Activated naive CD8-positive, alpha-beta T cell (primary cell): ENCODE measurements at regions not wholly inside any gene's neighbourhood (a gene's known extent, or its start where the extent isn't known, plus 50 kb on each side); places are given as distances from the start of the nearest gene placed in this dataset.
"Not testable (repeated sequence)": the region's sequence is repeated elsewhere in the genome, so short reads cannot be mapped to it uniquely, and the experiment has no call there.

Experiments
- H3K27ac Mint-ChIP-seq: one replicate; pipeline ENCODE4 v1.8.0; 2021; ENCODE audit warnings: mixed read lengths
- H3K27me3 Mint-ChIP-seq: one replicate; pipeline ENCODE4 v1.8.0; 2021; ENCODE audit warnings: mixed read lengths
- H3K36me3 Mint-ChIP-seq: one replicate; pipeline ENCODE4 v1.8.0; 2021; ENCODE audit warnings: mixed read lengths
- H3K4me1 Mint-ChIP-seq: one replicate; pipeline ENCODE4 v1.8.0; 2021; ENCODE audit warnings: low read depth, mixed read lengths
- H3K4me3 Mint-ChIP-seq: one replicate; pipeline ENCODE4 v1.8.0; 2021; ENCODE audit warnings: mild to moderate bottlenecking, mixed read lengths
- H3K9me3 Mint-ChIP-seq: one replicate; pipeline ENCODE4 v1.8.0; 2021; ENCODE audit warnings: low read depth, mixed read lengths

DNA sequence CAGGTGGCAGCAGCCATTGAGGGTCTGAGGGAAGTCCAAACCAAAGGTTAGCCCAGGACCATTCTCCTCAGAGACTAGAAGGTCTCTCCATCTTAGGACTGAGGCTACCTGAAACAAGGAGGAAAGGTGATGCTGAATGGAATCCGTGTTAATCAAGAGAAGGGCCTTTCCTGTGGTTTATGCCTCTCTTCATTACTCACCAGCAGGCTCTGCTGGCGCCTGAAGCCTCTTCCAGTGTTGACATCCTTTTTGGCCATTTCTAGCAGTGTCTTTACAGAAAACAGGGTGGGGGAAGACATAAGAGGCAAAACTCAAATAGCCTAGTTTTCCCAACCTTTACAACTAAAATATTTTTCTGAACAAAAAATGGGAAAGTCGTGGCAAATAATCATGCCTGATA, 98.0 kb downstream of the ENC1 start:
- H3K27ac Mint-ChIP-seq: no peak overlapping the region
- H3K4me3 Mint-ChIP-seq: no peak overlapping the region
- H3K27me3 Mint-ChIP-seq: peaks cover 13% of the 10 kb centered on the region
- no peaks in the 10 kb centered on the region for H3K36me3 Mint-ChIP-seq
- H3K4me1 Mint-ChIP-seq: no peaks in the 10 kb centered on the region
- H3K9me3 Mint-ChIP-seq: no peaks in the 10 kb centered on the region

DNA sequence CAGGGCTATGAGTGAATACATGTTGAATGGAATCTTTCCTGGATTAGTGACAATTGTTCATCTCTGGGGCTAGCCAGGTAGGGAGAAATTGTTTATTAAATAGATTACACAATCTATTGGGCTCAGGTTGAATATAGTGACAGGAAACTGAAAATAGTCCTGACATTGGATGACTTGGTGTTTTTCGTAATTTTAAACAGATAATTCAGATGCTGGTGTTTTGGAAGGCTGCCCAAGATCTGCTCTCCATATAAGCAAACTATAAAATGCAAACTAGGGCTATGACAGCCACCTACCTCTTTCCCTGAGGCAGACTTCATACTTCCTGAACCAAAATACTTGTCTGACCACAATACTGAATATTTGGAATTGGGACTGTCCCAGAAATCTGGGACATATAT, 99.1 kb downstream of the ENC1 start:
- no peaks in the 10 kb centered on the region for H3K4me1 Mint-ChIP-seq
- H3K4me3 Mint-ChIP-seq: no peak overlapping the region
- H3K9me3 Mint-ChIP-seq: no peaks in the 10 kb centered on the region
- peaks cover 13% of the 10 kb centered on the region for H3K27me3 Mint-ChIP-seq
- H3K27ac Mint-ChIP-seq: no peak overlapping the region
- no peaks in the 10 kb centered on the region for H3K36me3 Mint-ChIP-seq

DNA sequence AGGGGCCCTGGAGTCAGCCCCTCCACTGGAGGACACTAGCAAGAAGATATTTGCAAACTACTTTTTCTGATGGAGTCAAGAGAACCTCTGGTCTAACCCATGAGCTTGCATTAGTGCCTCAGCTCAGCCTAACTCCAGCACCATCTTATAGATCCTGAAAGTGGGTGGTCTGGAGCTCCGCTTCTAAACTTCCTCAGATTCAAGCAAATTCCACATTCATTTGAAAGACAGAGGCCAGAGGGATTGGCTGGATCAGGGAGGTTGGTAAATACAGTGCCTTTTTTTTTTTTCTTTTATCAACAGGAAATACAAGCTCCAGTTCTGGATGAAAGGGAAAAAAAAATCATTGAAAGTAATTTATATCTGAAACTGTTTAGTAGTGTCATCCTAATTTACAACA, 99.9 kb downstream of the ENC1 start:
- Mint-ChIP-seq H3K36me3 (no peaks in the 10 kb centered on the region), H3K9me3 (no peaks in the 10 kb centered on the region), H3K4me1 (no peaks in the 10 kb centered on the region), H3K27ac (no peak overlapping the region), H3K27me3 (peaks cover 13% of the 10 kb centered on the region), H3K4me3 (no peak overlapping the region)

DNA sequence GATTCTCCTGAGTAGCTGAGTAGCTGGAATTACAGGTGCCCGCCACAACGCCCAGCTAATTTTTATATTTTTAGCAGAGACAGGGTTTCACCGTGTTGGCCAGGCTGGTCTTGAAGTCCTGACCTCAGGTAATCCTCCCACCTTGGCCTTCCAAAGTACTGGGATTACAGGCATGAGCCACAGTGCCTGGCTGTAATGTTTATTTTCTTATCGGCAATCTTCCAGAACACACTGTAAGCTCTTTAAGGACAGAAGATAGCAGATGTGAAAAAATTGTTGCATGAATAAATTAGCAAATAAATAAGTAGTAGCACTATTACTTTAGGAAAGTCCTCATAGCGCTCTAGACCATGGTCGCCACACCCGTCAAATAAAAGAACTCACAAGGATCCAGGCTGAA, 100.5 kb downstream of the ENC1 start:
- H3K27ac Mint-ChIP-seq: no peak overlapping the region
- H3K4me3 Mint-ChIP-seq: no peak overlapping the region
- peaks cover 1% of the 10 kb centered on the region for H3K9me3 Mint-ChIP-seq
- H3K4me1 Mint-ChIP-seq: no peaks in the 10 kb centered on the region
- H3K27me3 Mint-ChIP-seq: peaks cover 12% of the 10 kb centered on the region
- H3K36me3 Mint-ChIP-seq: no peaks in the 10 kb centered on the region

DNA sequence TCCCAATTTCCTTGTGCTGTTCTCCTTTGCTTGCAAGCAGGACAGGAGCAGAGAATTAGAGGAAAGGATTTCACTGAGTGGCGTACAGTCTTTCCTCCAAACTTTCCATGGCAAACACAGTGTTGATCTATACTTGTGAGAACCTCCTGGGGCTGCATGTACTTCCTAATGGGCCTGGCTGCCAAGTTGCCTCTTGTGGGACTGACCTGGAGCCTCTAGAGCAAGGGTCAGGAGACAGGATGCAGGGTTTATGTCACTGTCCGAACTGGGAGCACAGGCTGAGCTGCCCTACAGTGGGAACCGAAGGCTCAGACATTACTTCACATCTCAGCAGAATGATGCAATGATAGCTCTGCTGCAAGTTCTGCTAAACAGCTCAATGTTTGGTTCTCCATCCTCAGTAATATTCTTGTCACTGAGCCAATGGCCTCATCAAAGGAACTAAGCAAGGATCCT, 102.3 kb downstream of the ENC1 start:
- Mint-ChIP-seq H3K4me1 (no peaks in the 10 kb centered on the region), H3K4me3 (no peak overlapping the region), H3K36me3 (no peaks in the 10 kb centered on the region), H3K27me3 (peaks cover 11% of the 10 kb centered on the region), H3K27ac (no peak overlapping the region), H3K9me3 (peaks cover 12% of the 10 kb centered on the region)

DNA sequence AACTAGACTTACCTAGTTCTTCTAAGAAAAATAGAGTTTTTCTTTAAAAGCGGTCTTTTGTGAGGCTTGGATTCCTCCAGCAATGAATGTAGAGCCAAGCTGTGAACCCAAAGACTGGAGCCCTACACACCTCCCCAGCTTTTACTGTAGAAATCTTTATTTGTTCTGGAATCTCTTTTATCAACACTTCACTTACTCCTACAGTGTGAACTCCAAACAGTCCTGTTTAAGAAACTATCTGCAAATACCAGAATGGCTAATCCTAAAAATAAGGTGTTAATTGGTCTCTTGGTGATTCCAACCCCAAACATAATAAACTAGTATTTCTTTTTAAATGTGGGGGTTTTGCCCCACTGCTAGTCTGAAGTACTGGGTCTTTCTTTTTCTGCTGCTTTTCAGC, 103.9 kb downstream of the ENC1 start:
- no peak overlapping the region for H3K27ac Mint-ChIP-seq
- no peaks in the 10 kb centered on the region for H3K36me3 Mint-ChIP-seq
- no peak overlapping the region for H3K4me3 Mint-ChIP-seq
- H3K4me1 Mint-ChIP-seq: no peaks in the 10 kb centered on the region
- peaks cover 12% of the 10 kb centered on the region for H3K9me3 Mint-ChIP-seq
- H3K27me3 Mint-ChIP-seq: peaks cover 8% of the 10 kb centered on the region

DNA sequence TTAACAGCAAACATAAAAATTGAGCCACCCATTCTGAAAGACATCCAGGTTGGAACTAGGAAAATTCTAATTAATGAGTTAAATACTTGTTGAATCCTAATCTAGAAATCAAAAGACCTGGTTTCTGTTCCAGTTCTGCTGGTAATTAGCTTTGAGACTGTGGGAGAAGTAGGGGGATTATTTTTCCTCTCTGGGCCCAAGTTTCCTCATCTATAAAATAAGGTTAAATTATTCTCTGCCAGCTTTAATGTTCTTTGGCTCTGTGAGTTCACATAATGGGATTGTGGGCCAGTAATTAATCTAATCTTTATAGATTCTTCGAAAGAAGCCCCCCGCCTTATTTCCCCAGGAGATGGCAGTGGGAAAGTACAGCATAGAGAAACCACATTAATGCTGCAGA, 104.6 kb downstream of the ENC1 start:
- H3K27ac Mint-ChIP-seq: no peak overlapping the region
- no peak overlapping the region for H3K4me3 Mint-ChIP-seq
- peaks cover 12% of the 10 kb centered on the region for H3K9me3 Mint-ChIP-seq
- H3K4me1 Mint-ChIP-seq: no peaks in the 10 kb centered on the region
- peaks cover 8% of the 10 kb centered on the region for H3K27me3 Mint-ChIP-seq
- H3K36me3 Mint-ChIP-seq: no peaks in the 10 kb centered on the region

DNA sequence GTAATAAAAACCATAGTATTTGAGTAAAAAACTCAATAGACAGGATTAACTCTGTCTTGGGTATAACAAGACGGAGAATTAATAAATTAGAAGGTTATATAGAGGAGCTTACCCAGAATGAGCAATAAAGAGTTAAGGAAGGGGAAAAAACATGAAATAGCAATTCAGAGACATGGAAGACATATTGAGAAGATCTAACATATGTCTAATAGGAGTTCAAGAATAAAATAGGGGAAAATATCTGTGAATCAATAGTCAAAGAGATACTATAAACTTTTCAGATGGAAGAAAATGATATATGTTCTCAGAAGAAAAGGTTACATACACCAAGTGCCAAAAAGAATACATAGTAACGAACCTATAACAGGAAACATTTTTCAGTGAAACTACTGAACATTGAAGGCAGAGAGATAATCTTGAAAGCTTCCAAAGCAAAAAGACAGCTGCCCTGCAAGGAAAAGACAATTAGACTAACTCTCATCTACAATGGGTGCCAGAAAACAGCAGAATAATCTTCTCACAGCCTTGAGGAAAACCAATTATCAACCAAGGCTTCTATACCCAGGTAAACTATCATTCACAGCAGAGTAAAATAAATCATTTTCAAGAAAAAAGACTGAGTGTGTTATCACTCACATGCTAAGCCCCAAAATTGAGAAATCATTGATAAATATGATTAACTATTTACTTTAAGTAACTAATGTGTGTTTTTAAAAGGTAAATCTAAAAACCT, 106.0 kb downstream of the ENC1 start:
- Mint-ChIP-seq H3K4me3 (no peak overlapping the region), H3K27me3 (peaks cover 9% of the 10 kb centered on the region), H3K27ac (no peak overlapping the region), H3K9me3 (peaks cover 12% of the 10 kb centered on the region), H3K36me3 (no peaks in the 10 kb centered on the region), H3K4me1 (no peaks in the 10 kb centered on the region)

DNA sequence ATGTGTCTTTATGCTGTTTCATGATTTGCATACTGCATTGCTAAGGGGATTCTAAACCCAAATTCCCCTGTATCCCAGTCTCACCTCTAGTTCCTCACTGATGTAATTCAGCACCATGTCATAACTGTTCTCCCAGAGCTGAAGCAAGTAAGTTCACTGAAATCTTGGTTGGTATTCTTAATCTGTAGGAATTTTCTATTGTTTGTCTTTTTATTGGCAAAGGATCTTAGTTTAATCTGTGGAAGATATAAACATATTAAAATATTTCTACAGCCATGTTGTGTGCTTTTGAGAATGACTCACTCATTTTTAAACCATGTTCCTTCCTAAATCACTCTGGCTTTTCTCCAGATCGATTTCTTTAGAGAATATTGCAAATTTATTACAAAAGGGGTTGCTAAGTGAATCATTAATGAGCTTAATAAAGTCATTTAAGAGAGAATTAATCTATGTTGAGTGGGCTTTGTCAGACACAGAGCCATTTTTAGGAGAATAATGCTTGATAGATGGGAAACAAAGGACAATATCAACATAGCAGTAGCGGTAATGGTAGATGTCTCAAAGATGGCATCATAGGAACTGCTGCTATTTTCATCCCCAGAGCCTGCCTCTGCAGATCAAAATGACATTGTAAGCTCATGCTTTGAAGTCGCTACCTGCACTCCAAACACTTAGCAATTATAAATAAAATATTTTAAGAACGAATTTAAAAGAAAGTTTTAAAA, 110.0 kb downstream of the ENC1 start:
- peaks cover 13% of the 10 kb centered on the region for H3K9me3 Mint-ChIP-seq
- no peak overlapping the region for H3K4me3 Mint-ChIP-seq
- no peak overlapping the region for H3K27ac Mint-ChIP-seq
- H3K4me1 Mint-ChIP-seq: no peaks in the 10 kb centered on the region
- H3K36me3 Mint-ChIP-seq: no peaks in the 10 kb centered on the region
- H3K27me3 Mint-ChIP-seq: peaks cover 5% of the 10 kb centered on the region

DNA sequence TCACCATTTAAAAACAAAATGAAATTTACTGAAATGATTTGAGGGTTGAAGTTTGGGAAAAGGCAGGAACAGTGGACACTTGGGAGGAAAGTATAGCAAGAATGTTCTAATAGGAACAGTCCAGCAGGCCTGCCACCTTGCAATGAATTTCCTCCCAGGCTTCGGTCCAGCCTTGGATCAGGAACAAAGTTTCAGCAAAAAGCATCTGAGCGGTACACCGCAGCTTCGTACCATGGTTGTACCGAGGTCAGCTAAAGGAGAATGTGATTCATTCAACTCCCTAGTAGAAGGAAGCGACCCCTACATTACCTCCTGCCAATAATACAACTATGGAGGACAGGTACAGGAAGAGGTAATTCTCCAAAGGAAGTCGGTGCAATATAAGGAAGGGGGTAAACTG, 111.4 kb downstream of the ENC1 start:
- Mint-ChIP-seq H3K27ac (no peak overlapping the region), H3K36me3 (peaks cover 2% of the 10 kb centered on the region), H3K4me3 (no peak overlapping the region), H3K4me1 (no peaks in the 10 kb centered on the region), H3K9me3 (peaks cover 9% of the 10 kb centered on the region), H3K27me3 (peaks cover 5% of the 10 kb centered on the region)

DNA sequence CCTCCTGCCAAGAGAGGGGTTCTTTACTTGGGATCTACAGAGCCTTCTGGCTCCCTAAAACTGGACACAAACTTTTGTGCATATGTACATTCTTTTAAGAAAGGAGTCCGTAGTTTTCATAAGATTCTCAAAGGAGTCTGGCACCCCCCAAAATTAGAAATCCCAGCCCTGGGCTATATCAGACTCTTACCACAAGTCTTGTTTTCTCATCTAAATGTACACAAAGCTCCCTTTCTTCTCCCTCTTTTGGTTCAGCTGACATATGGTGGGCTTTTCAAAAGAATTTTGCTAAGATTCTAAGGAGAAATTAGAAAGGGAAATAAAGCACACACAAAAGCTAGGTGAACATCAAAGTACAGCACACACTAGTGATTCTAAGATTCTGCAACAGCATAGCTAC, 114.4 kb downstream of the ENC1 start:
- H3K9me3 Mint-ChIP-seq: peaks cover 14% of the 10 kb centered on the region
- no peak overlapping the region for H3K27ac Mint-ChIP-seq
- peaks cover 2% of the 10 kb centered on the region for H3K36me3 Mint-ChIP-seq
- no peaks in the 10 kb centered on the region for H3K4me1 Mint-ChIP-seq
- no peak overlapping the region for H3K4me3 Mint-ChIP-seq
- peaks cover 7% of the 10 kb centered on the region for H3K27me3 Mint-ChIP-seq

DNA sequence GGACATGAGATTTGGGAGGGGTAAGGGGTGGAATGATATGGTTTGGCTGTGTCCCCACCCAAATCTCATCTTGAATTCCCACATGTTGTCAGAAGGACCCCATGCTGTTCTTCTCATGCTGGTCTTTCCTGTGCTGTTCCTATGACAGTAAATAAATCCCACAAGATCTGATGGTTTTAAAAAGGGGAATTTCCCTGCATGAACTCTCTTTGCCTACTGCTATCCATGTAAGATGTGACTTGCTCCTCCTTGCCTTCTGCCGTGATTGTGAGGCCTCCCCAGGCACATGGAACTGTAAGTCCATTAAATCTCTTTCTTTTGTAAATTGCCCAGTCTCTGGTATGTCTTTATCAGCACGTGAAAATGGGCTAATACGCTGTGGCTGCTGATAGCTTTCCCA, 115.8 kb downstream of the ENC1 start:
- H3K9me3 Mint-ChIP-seq: peaks cover 14% of the 10 kb centered on the region
- H3K4me1 Mint-ChIP-seq, H3K36me3 Mint-ChIP-seq, H3K27ac Mint-ChIP-seq, H3K27me3 Mint-ChIP-seq, H3K4me3 Mint-ChIP-seq: not testable (repeated sequence)

DNA sequence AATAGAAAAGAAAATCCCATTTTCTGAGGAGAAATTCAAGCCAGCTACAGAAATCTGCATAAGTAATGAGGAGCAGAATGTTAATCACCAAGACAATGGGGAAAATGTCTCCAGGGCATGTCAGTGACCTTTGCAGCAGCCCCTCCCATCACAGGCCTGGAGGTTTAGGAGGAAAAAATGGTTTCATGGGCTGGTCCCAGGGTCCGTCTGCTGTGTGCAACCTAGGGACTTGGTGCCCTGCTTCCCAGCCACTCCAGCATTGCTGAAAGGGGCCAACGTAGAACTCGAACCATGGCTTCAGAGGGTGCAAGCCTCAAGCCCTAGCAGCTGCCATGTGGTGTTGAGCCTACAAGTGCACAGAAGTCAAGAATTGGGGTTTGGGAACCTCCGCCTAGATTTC, 116.8 kb downstream of the ENC1 start:
- H3K9me3 Mint-ChIP-seq: peaks cover 14% of the 10 kb centered on the region
- H3K27me3 Mint-ChIP-seq, H3K4me3 Mint-ChIP-seq, H3K27ac Mint-ChIP-seq, H3K36me3 Mint-ChIP-seq, H3K4me1 Mint-ChIP-seq: not testable (repeated sequence)

DNA sequence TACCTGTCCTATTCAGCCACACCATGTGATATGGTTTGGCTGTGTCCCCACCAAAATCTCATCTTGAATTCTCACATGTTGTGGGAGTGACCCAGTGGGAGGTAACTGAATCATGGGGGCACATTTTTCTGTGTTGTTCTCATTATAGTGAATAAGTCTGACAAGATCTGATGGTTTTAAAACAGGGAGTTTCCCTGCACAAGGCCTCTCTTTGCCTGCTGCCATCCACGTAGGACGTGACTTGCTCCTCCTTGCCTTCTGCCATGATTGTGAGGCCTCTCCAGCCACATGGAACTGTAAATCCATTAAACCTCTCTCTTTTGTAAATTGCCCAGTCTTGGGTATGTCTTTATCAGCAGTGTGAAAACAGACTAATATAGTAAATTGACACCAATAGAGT, 117.7 kb downstream of the ENC1 start:
- H3K27me3 Mint-ChIP-seq, H3K36me3 Mint-ChIP-seq, H3K4me3 Mint-ChIP-seq, H3K27ac Mint-ChIP-seq, H3K4me1 Mint-ChIP-seq: not testable (repeated sequence)
- H3K9me3 Mint-ChIP-seq: peaks cover 14% of the 10 kb centered on the region

DNA sequence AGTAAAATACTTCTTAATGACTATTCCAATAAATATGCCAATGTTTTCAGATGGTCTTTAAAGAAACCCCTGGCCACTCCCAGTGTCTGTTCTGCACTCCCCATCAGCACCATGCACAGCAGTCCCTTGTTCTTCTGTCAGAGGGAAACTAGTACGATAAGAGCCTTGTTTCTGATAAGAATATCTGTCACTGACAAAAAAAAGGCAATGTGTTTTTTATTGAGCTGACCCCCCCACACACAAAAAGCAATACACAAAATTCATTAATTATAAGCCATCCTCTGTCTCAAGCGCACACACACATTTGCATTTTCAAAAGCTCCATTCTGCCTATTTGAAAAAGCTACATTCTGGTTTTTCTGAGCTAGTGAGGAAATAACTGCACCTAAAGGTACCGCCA, 119.1 kb downstream of the ENC1 start:
- no peak overlapping the region for H3K4me3 Mint-ChIP-seq
- H3K27me3 Mint-ChIP-seq: peaks cover 3% of the 10 kb centered on the region
- no peak overlapping the region for H3K27ac Mint-ChIP-seq
- H3K36me3 Mint-ChIP-seq: peaks cover 2% of the 10 kb centered on the region
- no peaks in the 10 kb centered on the region for H3K4me1 Mint-ChIP-seq
- H3K9me3 Mint-ChIP-seq: peaks cover 14% of the 10 kb centered on the region

DNA sequence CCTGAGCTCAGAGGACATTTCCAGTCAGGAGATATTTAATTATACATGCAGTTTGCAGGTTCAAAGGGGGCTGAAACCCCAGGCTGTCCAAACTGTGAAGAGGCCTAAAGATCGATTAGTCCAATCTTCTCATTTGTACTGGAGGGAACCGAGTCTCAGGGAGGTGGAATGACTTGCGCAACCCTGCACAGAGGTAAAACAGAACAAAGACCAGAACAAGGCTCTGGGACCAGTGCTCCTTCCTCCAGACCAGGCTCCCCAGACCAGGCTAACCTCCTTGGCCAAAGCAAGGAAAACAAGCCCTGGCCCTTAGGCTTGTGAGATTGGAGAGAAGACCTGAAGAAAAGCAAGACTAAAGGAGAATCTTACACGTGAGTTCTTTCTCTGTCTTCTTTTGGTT, 120.8 kb downstream of the ENC1 start:
- H3K4me3 Mint-ChIP-seq: no peak overlapping the region
- H3K9me3 Mint-ChIP-seq: peaks cover 7% of the 10 kb centered on the region
- no peaks in the 10 kb centered on the region for H3K36me3 Mint-ChIP-seq
- H3K27me3 Mint-ChIP-seq: peaks cover 6% of the 10 kb centered on the region
- H3K4me1 Mint-ChIP-seq: no peaks in the 10 kb centered on the region
- no peak overlapping the region for H3K27ac Mint-ChIP-seq
